Brain microvascular endothelial cell (primary cell): ENCODE measurements at regions not wholly inside any gene's neighbourhood (a gene's known extent, or its start where the extent isn't known, plus 50 kb on each side); places are given as distances from the start of the nearest gene placed in this dataset.

Experiments
- DNase-seq: peaks from one replicate; pipeline ENCODE4 v3.0.0-alpha.2; 2020
- H3K27ac ChIP-seq: fragments of 250-450 bp; sonication (Bioruptor Pico); 2 replicates; pipeline ENCODE4 v1.5.1; 2020; ENCODE audit warnings: mild to moderate bottlenecking, moderate library complexity
- H3K27me3 ChIP-seq: fragments of 250-450 bp; sonication (Bioruptor Pico); replicated peaks from 2 replicates; pipeline ENCODE4 v1.5.1; 2020; ENCODE audit warnings: mild to moderate bottlenecking
- H3K36me3 ChIP-seq: fragments of 250-450 bp; sonication (Bioruptor Pico); replicated peaks from 2 replicates; pipeline ENCODE4 v1.5.1; 2020; ENCODE audit warnings: mild to moderate bottlenecking
- H3K4me3 ChIP-seq: 2 replicates; pipeline ENCODE4 v1.5.1; 2011; ENCODE audit warnings: low read depth, mild to moderate bottlenecking, control low read depth, low read length, moderate library complexity
- CTCF ChIP-seq: IDR thresholded peaks from 2 replicates; pipeline ENCODE4 v1.5.1; 2011; ENCODE audit warnings: low read depth, mild to moderate bottlenecking, moderate library complexity, low read length, control low read depth, inconsistent platforms; ENCODE audit errors: missing control alignments
- in situ Hi-C: cut with HindIII; loops from 2 replicates; pipeline ENCODE4 v1.10.0; 2017; ENCODE audit warnings: low sequenced_read_pairs, low pct_ligation_motif_present

- H3K27ac ChIP-seq = no peak overlapping the region
- no peak for TF ChIP-seq CTCF
- DNase-seq = no peak
- in situ Hi-C loops = no loop called here
- H3K36me3 ChIP-seq = no peaks in the 10 kb centered on the region
- no peak overlapping the region for H3K4me3 ChIP-seq
- no peaks in the 10 kb centered on the region for H3K27me3 ChIP-seq
These were observed 978.3 kb upstream of the B3GALT2 start for GRCh38 chr1:194164755-194165154.

GRCh38 chr1:194161591-194161990, 975.2 kb upstream of the B3GALT2 start:
- no peak for TF ChIP-seq CTCF
- Histone ChIP-seq H3K27me3 (no peaks in the 10 kb centered on the region), H3K27ac (no peak overlapping the region), H3K36me3 (no peaks in the 10 kb centered on the region), H3K4me3 (no peak overlapping the region)
- in situ Hi-C loops = no loop called here
- no peak for DNase-seq

- TF ChIP-seq CTCF = no peak
- in situ Hi-C loops = no loop called here
- no peak overlapping the region for H3K4me3 ChIP-seq
- no peaks in the 10 kb centered on the region for H3K36me3 ChIP-seq
- no peak overlapping the region for H3K27ac ChIP-seq
- DNase-seq = no peak
- no peaks in the 10 kb centered on the region for H3K27me3 ChIP-seq
These were observed 973.5 kb upstream of the B3GALT2 start for GRCh38 chr1:194159941-194160340.

- Histone ChIP-seq H3K4me3 (no peak overlapping the region), H3K27me3 (no peaks in the 10 kb centered on the region), H3K27ac (no peak overlapping the region), H3K36me3 (no peaks in the 10 kb centered on the region)
- DNase-seq = no peak
- in situ Hi-C loops = no loop called here
- TF ChIP-seq CTCF = no peak
These were observed 969.5 kb upstream of the B3GALT2 start for GRCh38 chr1:194155962-194156361.

GRCh38 chr1:194151056-194151455, 964.6 kb upstream of the B3GALT2 start:
- no peaks in the 10 kb centered on the region for H3K36me3 ChIP-seq
- H3K27ac ChIP-seq = no peak overlapping the region
- H3K4me3 ChIP-seq = no peak overlapping the region
- in situ Hi-C loops = no loop called here
- no peak for DNase-seq
- TF ChIP-seq CTCF = no peak
- H3K27me3 ChIP-seq = no peaks in the 10 kb centered on the region

GRCh38 chr1:194150242-194150641, 963.8 kb upstream of the B3GALT2 start:
- no peak for DNase-seq
- Histone ChIP-seq H3K36me3 (no peaks in the 10 kb centered on the region), H3K27me3 (no peaks in the 10 kb centered on the region), H3K4me3 (no peak overlapping the region), H3K27ac (no peak overlapping the region)
- in situ Hi-C loops = no loop called here
- TF ChIP-seq CTCF = no peak
